ENCODE measurements at regions not wholly inside any gene's neighbourhood (a gene's known extent, or its start where the extent isn't known, plus 50 kb on each side); places are given as distances from the start of the nearest gene placed in this dataset.

DNA sequence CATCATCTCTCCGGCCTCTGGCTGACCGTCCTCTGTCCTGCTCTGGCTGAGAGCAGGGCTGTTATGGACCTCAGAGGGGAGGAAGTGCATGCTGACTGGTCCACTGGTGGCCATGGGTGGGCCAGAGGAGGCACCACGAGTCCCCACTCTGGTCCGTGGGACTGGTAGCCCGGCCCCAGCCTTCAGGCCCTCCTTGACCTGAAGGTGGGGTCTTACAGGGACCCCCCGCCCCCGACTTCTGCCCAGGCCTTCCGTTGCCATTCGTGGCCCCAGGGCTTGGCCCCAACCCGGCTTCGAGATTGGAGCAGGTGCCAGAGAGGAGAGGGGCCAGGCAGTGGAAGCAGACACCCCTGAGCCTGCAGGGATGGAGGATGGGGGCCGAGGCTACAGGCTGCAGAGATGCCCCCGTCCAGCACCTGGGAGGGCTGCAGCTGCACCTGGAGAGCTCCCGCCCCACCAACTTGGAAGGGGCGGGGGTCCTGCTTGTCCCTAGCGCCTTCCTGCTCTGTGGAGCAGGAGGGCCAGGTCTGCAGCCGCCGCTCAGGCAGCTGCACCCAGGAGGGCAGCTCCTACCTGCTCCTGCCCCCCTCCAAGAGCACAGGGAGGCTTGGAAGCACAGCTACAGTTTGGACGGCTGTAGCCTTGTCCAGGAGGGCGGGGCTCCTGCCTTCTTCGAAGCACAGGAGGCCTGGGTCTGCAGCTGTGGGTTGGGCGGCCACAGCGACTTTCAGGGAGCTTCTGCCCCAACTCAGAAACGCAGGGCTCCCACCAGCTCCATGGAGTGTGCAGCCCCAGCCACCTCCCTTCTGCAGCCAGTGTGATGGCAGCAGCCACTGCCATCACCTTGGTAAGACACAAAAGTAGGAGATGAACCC is 142.5 kb downstream of the KLF13 start:
- no peak for DNase-seq (ENCODE audit: low spot score)
- WGBS = 88% methylated on average over 20 of the region's 24 CpGs
- H3K27ac ChIP-seq = no peak overlapping the region
- intact Hi-C loops (cut with DNase I) = no loop called here
- no peaks in the 10 kb centered on the region for H3K27me3 ChIP-seq (replicated peaks; ENCODE audit: insufficient read depth)
- no peaks in the 10 kb centered on the region for H3K36me3 ChIP-seq
- no peak overlapping the region for H3K4me3 ChIP-seq
- no peak for TF ChIP-seq POLR2A (IDR thresholded peaks at IDR 0.05)
- no peak for TF ChIP-seq POLR2AphosphoS5 (IDR thresholded peaks at IDR 0.05)
- TF ChIP-seq, protein P1, sequence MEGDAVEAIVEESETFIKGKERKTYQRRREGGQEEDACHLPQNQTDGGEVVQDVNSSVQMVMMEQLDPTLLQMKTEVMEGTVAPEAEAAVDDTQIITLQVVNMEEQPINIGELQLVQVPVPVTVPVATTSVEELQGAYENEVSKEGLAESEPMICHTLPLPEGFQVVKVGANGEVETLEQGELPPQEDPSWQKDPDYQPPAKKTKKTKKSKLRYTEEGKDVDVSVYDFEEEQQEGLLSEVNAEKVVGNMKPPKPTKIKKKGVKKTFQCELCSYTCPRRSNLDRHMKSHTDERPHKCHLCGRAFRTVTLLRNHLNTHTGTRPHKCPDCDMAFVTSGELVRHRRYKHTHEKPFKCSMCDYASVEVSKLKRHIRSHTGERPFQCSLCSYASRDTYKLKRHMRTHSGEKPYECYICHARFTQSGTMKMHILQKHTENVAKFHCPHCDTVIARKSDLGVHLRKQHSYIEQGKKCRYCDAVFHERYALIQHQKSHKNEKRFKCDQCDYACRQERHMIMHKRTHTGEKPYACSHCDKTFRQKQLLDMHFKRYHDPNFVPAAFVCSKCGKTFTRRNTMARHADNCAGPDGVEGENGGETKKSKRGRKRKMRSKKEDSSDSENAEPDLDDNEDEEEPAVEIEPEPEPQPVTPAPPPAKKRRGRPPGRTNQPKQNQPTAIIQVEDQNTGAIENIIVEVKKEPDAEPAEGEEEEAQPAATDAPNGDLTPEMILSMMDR (IDR thresholded peaks at IDR 0.05) = no peak
- no peaks in the 10 kb centered on the region for H3K9me3 ChIP-seq
- H3K4me1 ChIP-seq (replicated peaks) = no peaks in the 10 kb centered on the region

DNA sequence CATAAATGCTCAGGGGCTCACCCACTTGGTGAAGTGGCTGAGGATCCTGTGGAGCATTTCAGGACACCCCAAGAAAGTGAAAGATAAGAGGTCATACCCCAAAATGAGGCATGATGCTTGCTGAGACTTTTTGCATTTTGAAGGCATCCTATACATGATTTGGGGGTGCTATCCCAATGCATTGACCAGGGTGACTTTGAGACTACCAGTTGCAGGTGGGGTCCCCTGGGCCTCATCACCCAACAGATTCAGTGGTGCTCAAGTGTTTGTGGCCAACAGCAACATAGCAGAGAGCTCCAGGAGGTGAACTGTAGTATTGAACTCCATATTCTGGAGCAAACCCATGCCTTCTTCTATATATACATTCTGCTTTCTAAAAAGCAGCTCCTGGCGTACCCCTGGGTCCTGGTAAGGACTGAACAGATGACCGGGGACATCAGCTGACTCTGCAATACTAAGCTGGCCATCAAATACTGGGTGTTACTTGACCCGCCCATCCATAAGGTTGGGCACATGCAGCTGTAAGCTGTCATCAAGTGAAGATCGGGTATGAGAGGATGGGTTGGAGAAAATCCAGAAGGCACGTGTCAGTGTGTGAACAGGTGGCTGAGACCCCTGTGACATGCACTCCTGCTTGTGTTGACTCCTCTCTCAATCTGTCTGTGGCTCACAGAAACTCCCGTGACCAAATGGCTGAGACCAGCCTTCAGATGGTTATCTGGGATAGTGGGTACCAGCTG is 143.3 kb downstream of the KLF13 start:
- H3K27me3 ChIP-seq (replicated peaks; ENCODE audit: insufficient read depth) = no peaks in the 10 kb centered on the region
- 71% methylated on average over 6 of the region's 6 CpGs for WGBS
- intact Hi-C loops (cut with DNase I) = no loop called here
- H3K4me1 ChIP-seq (replicated peaks) = no peaks in the 10 kb centered on the region
- no peak for TF ChIP-seq POLR2AphosphoS5 (IDR thresholded peaks at IDR 0.05)
- TF ChIP-seq, protein P1 (IDR thresholded peaks at IDR 0.05) = no peak
- H3K36me3 ChIP-seq = no peaks in the 10 kb centered on the region
- DNase-seq (ENCODE audit: low spot score) = no peak
- no peak overlapping the region for H3K4me3 ChIP-seq
- no peaks in the 10 kb centered on the region for H3K9me3 ChIP-seq
- H3K27ac ChIP-seq = no peak overlapping the region

DNA sequence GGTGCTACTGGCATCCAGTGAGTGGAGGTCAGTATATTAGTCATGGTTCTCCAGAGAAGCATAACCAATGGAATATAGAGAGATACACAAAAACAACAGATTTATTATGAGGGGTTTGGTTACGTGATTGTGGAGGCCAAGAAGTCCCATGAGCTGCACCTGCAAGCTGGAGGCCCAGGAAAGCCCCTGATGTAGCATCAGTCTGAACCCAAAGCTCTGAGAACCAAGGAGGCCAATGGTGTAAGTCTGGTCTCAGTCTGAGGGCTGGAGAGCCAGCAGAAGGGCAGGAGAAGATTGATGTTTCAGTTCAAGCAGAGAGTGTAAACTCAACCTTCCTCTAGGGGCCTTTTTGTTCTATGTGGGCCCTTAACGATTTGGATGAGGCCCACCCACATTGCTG is 144.1 kb downstream of the KLF13 start:
- intact Hi-C loops (cut with DNase I) = no loop called here
- Histone ChIP-seq H3K9me3 (no peaks in the 10 kb centered on the region), H3K4me1 (replicated peaks) (no peaks in the 10 kb centered on the region), H3K27ac (no peak overlapping the region), H3K27me3 (replicated peaks; ENCODE audit: insufficient read depth) (no peaks in the 10 kb centered on the region), H3K36me3 (no peaks in the 10 kb centered on the region), H3K4me3 (no peak overlapping the region)
- 75% methylated on average over 2 of the region's 2 CpGs for WGBS
- no peak for DNase-seq (ENCODE audit: low spot score)
- TF ChIP-seq, protein P1 (IDR thresholded peaks at IDR 0.05) = no peak
- TF ChIP-seq POLR2A (IDR thresholded peaks at IDR 0.05) (no peak), POLR2AphosphoS5 (IDR thresholded peaks at IDR 0.05) (no peak)

DNA sequence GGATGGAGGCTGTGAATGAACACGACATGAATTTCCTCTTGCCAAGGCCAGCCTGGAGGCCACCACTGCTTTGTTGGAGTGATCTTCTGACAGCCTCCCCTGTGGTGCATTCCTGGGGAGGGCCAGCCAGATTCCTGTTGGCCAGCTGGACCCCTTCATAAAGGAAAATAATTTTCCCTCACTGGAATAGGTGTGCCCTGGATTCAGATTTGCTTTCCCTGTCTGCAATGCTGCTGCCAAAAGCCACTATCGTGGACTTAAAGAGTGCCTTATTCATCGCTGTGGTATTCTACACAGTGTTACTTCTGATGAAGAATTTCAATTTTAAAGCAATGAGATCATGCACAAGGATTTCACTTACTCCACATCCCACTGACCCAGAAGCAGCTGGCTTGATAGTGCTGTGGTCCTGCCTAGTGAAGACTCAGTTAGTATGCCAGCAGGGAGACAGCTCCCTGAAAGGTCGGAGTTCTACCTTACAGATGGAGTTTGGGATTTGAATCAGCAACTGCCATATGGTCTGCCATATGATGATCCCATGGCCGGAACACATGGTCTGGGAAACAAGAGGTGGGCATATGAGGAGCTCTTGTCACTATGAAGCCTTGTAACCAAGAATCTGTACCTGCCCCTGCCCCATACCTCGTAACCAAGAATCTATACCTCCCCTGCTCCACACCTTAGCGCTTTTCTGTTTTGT is 145.2 kb downstream of the KLF13 start:
- H3K9me3 ChIP-seq = no peaks in the 10 kb centered on the region
- no peak for TF ChIP-seq POLR2AphosphoS5 (IDR thresholded peaks at IDR 0.05)
- TF ChIP-seq, protein P1 (IDR thresholded peaks at IDR 0.05) = no peak
- TF ChIP-seq POLR2A (IDR thresholded peaks at IDR 0.05) = no peak
- intact Hi-C loops (cut with DNase I) = no loop called here
- no peaks in the 10 kb centered on the region for H3K27me3 ChIP-seq (replicated peaks; ENCODE audit: insufficient read depth)
- 79% methylated on average over 7 of the region's 7 CpGs for WGBS
- no peak for DNase-seq (ENCODE audit: low spot score)
- no peaks in the 10 kb centered on the region for H3K36me3 ChIP-seq
- no peak overlapping the region for H3K4me3 ChIP-seq
- H3K4me1 ChIP-seq (replicated peaks) = no peaks in the 10 kb centered on the region
- H3K27ac ChIP-seq = no peak overlapping the region

Measured in prostate gland (tissue), 2 donors.